ENCODE measurements at regions not wholly inside any gene's neighbourhood (a gene's known extent, or its start where the extent isn't known, plus 50 kb on each side); places are given as distances from the start of the nearest gene placed in this dataset.

DNA sequence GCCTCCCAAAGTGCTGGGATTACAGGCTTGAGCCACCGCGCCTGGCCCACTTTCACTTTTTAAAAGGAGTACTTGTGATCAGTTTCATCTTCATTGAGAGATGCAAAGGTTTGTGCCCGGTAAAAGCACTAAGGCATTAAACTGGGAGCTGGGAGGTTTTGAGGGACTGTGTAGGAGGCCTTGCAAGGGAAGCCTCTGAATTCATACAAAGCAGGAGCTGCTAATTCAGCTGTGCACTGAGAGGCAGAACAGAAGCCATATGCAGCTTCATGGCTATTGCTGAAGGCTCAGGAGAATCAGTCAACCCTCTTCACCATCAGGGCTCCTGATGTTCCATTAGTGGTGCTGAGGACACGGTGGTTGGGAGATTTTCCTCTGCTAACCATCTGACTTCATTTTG, 77.7 kb downstream of the GPR88 start (continued):
- no peak for TF ChIP-seq SIN3A (conservative IDR thresholded peaks at IDR 0.05 in 1 of 2, IDR thresholded peaks at IDR 0.05 in 1 of 2; ENCODE audit: low read depth in 1 of 2, low read length in 2 of 2)
- TF ChIP-seq HDAC6 (IDR thresholded peaks at IDR 0.05; ENCODE audit: low read depth, low read length), result no peak
- TF ChIP-seq KDM4A (IDR thresholded peaks at IDR 0.05; ENCODE audit: low read depth, low read length, severe bottlenecking), result no peak

All from H1 (cell line).